ENCODE measurements at regions not wholly inside any gene's neighbourhood (a gene's known extent, or its start where the extent isn't known, plus 50 kb on each side); places are given as distances from the start of the nearest gene placed in this dataset.

GRCh38 chr5:26231316-26231715 lies 807.1 kb downstream of the CDH9 start:
- Histone ChIP-seq H3K27me3 (ENCODE audit: insufficient read depth, low read length) (no peaks in the 10 kb centered on the region), H3K9ac (ENCODE audit: low read depth, low read length) (no peak overlapping the region), H3K4me1 (ENCODE audit: insufficient read depth, low read length) (no peaks in the 10 kb centered on the region), H3K27ac (ENCODE audit: low read depth, low read length) (no peak overlapping the region), H3K9me3 (ENCODE audit: insufficient read depth, low read depth, low read length) (no peaks in the 10 kb centered on the region), H3K36me3 (ENCODE audit: insufficient read depth, low read length) (no peaks in the 10 kb centered on the region), H3K4me3 (ENCODE audit: low read length) (no peak overlapping the region)
- whole genome bisulfite sequencing: 94% methylated on average over 9 of the region's 9 CpGs

- 95% methylated on average over 8 of the region's 8 CpGs for WGBS
Measured at GRCh38 chr5:26229848-26230247, 808.5 kb downstream of the CDH9 start.

GRCh38 chr5:26227245-26227644 lies 811.1 kb downstream of the CDH9 start:
- Histone ChIP-seq H3K27me3 (ENCODE audit: insufficient read depth, low read length) (no peaks in the 10 kb centered on the region), H3K4me3 (ENCODE audit: low read length) (no peak overlapping the region), H3K4me1 (ENCODE audit: insufficient read depth, low read length) (no peaks in the 10 kb centered on the region), H3K36me3 (ENCODE audit: insufficient read depth, low read length) (no peaks in the 10 kb centered on the region), H3K9ac (ENCODE audit: low read depth, low read length) (no peak overlapping the region), H3K27ac (ENCODE audit: low read depth, low read length) (no peak overlapping the region), H3K9me3 (ENCODE audit: insufficient read depth, low read depth, low read length) (peaks cover 7% of the 10 kb centered on the region; the same call in 1 of the 2 replicates)
- WGBS: 91% methylated on average over 6 of the region's 6 CpGs

More at GRCh38 chr5:26229848-26230247, 808.5 kb downstream of the CDH9 start:
- H3K4me3 ChIP-seq (ENCODE audit: low read length): no peak overlapping the region
- no peaks in the 10 kb centered on the region for H3K27me3 ChIP-seq (ENCODE audit: insufficient read depth, low read length)
- H3K9ac ChIP-seq (ENCODE audit: low read depth, low read length): no peak overlapping the region
- H3K9me3 ChIP-seq (ENCODE audit: insufficient read depth, low read depth, low read length): peaks cover 6% of the 10 kb centered on the region; the same call in 1 of the 2 replicates
- H3K27ac ChIP-seq (ENCODE audit: low read depth, low read length): no peak overlapping the region
- H3K4me1 ChIP-seq (ENCODE audit: insufficient read depth, low read length): no peaks in the 10 kb centered on the region
- no peaks in the 10 kb centered on the region for H3K36me3 ChIP-seq (ENCODE audit: insufficient read depth, low read length)

- 89% methylated on average over 1 of the region's 2 CpGs for WGBS
- H3K27me3 ChIP-seq (ENCODE audit: insufficient read depth, low read length): no peaks in the 10 kb centered on the region
- no peaks in the 10 kb centered on the region for H3K36me3 ChIP-seq (ENCODE audit: insufficient read depth, low read length)
- no peaks in the 10 kb centered on the region for H3K9me3 ChIP-seq (ENCODE audit: insufficient read depth, low read depth, low read length)
- no peak overlapping the region for H3K9ac ChIP-seq (ENCODE audit: low read depth, low read length)
- H3K4me1 ChIP-seq (ENCODE audit: insufficient read depth, low read length): no peaks in the 10 kb centered on the region
- H3K27ac ChIP-seq (ENCODE audit: low read depth, low read length): no peak overlapping the region
- no peak overlapping the region for H3K4me3 ChIP-seq (ENCODE audit: low read length)
Measured at GRCh38 chr5:26205121-26205520, 833.3 kb downstream of the CDH9 start.

GRCh38 chr5:26193626-26194025 lies 844.8 kb downstream of the CDH9 start:
- Histone ChIP-seq H3K4me3 (ENCODE audit: low read length) (no peak overlapping the region), H3K9ac (ENCODE audit: low read depth, low read length) (no peak overlapping the region), H3K27me3 (ENCODE audit: insufficient read depth, low read length) (no peaks in the 10 kb centered on the region), H3K36me3 (ENCODE audit: insufficient read depth, low read length) (no peaks in the 10 kb centered on the region), H3K9me3 (ENCODE audit: insufficient read depth, low read depth, low read length) (no peaks in the 10 kb centered on the region), H3K27ac (ENCODE audit: low read depth, low read length) (no peak overlapping the region), H3K4me1 (ENCODE audit: insufficient read depth, low read length) (no peaks in the 10 kb centered on the region)
- WGBS: 92% methylated on average over 4 of the region's 5 CpGs

- H3K36me3 ChIP-seq (ENCODE audit: insufficient read depth, low read length): no peaks in the 10 kb centered on the region
- no peak overlapping the region for H3K4me3 ChIP-seq (ENCODE audit: low read length)
- H3K9me3 ChIP-seq (ENCODE audit: insufficient read depth, low read depth, low read length): no peaks in the 10 kb centered on the region
- H3K4me1 ChIP-seq (ENCODE audit: insufficient read depth, low read length): no peaks in the 10 kb centered on the region
- no peak overlapping the region for H3K27ac ChIP-seq (ENCODE audit: low read depth, low read length)
- no peaks in the 10 kb centered on the region for H3K27me3 ChIP-seq (ENCODE audit: insufficient read depth, low read length)
- H3K9ac ChIP-seq (ENCODE audit: low read depth, low read length): no peak overlapping the region
Measured at GRCh38 chr5:26192486-26192885, 845.9 kb downstream of the CDH9 start.

GRCh38 chr5:26181582-26181981 lies 856.8 kb downstream of the CDH9 start:
- H3K27ac ChIP-seq (ENCODE audit: low read depth, low read length): no peak overlapping the region
- H3K36me3 ChIP-seq (ENCODE audit: insufficient read depth, low read length): no peaks in the 10 kb centered on the region
- no peak overlapping the region for H3K9ac ChIP-seq (ENCODE audit: low read depth, low read length)
- no peaks in the 10 kb centered on the region for H3K4me1 ChIP-seq (ENCODE audit: insufficient read depth, low read length)
- H3K4me3 ChIP-seq (ENCODE audit: low read length): no peak overlapping the region
- no peaks in the 10 kb centered on the region for H3K27me3 ChIP-seq (ENCODE audit: insufficient read depth, low read length)
- no CpG with 5 or more reads among the region's 1 CpG for WGBS
- no peaks in the 10 kb centered on the region for H3K9me3 ChIP-seq (ENCODE audit: insufficient read depth, low read depth, low read length)

- Histone ChIP-seq H3K4me1 (ENCODE audit: insufficient read depth, low read length) (no peaks in the 10 kb centered on the region), H3K4me3 (ENCODE audit: low read length) (no peak overlapping the region), H3K27ac (ENCODE audit: low read depth, low read length) (no peak overlapping the region), H3K27me3 (ENCODE audit: insufficient read depth, low read length) (no peaks in the 10 kb centered on the region), H3K9me3 (ENCODE audit: insufficient read depth, low read depth, low read length) (no peaks in the 10 kb centered on the region), H3K9ac (ENCODE audit: low read depth, low read length) (peak overlapping the region; percentile 26; the same call in 1 of the 2 replicates), H3K36me3 (ENCODE audit: insufficient read depth, low read length) (no peaks in the 10 kb centered on the region)
- WGBS: 73% methylated on average over 7 of the region's 7 CpGs
Measured at GRCh38 chr5:26148569-26149107, 889.7 kb downstream of the CDH9 start.

GRCh38 chr5:26143259-26143658 lies 895.1 kb downstream of the CDH9 start:
- Histone ChIP-seq H3K36me3 (ENCODE audit: insufficient read depth, low read length) (no peaks in the 10 kb centered on the region), H3K9me3 (ENCODE audit: insufficient read depth, low read depth, low read length) (no peaks in the 10 kb centered on the region), H3K27ac (ENCODE audit: low read depth, low read length) (no peak overlapping the region), H3K4me3 (ENCODE audit: low read length) (no peak overlapping the region), H3K4me1 (ENCODE audit: insufficient read depth, low read length) (no peaks in the 10 kb centered on the region), H3K9ac (ENCODE audit: low read depth, low read length) (no peak overlapping the region), H3K27me3 (ENCODE audit: insufficient read depth, low read length) (no peaks in the 10 kb centered on the region)
- 80% methylated on average over 1 of the region's 2 CpGs for WGBS

- no peak overlapping the region for H3K4me3 ChIP-seq (ENCODE audit: low read length)
- H3K27ac ChIP-seq (ENCODE audit: low read depth, low read length): no peak overlapping the region
- H3K36me3 ChIP-seq (ENCODE audit: insufficient read depth, low read length): no peaks in the 10 kb centered on the region
- H3K27me3 ChIP-seq (ENCODE audit: insufficient read depth, low read length): no peaks in the 10 kb centered on the region
- H3K4me1 ChIP-seq (ENCODE audit: insufficient read depth, low read length): no peaks in the 10 kb centered on the region
- H3K9ac ChIP-seq (ENCODE audit: low read depth, low read length): no peak overlapping the region
- no peaks in the 10 kb centered on the region for H3K9me3 ChIP-seq (ENCODE audit: insufficient read depth, low read depth, low read length)
- WGBS: 69% methylated on average over 5 of the region's 6 CpGs
Measured at GRCh38 chr5:26121338-26121737, 917.0 kb downstream of the CDH9 start.

GRCh38 chr5:26104175-26104574 lies 934.2 kb downstream of the CDH9 start:
- Histone ChIP-seq H3K4me1 (ENCODE audit: insufficient read depth, low read length) (no peaks in the 10 kb centered on the region), H3K27ac (ENCODE audit: low read depth, low read length) (no peak overlapping the region), H3K36me3 (ENCODE audit: insufficient read depth, low read length) (no peaks in the 10 kb centered on the region), H3K9ac (ENCODE audit: low read depth, low read length) (no peak overlapping the region), H3K9me3 (ENCODE audit: insufficient read depth, low read depth, low read length) (no peaks in the 10 kb centered on the region), H3K4me3 (ENCODE audit: low read length) (no peak overlapping the region), H3K27me3 (ENCODE audit: insufficient read depth, low read length) (no peaks in the 10 kb centered on the region)
- 96% methylated on average over 1 of the region's 2 CpGs for WGBS

GRCh38 chr5:26060212-26060611 lies 978.2 kb downstream of the CDH9 start:
- Histone ChIP-seq H3K9me3 (ENCODE audit: insufficient read depth, low read depth, low read length) (peaks cover under 1% of the 10 kb centered on the region; the same call in 1 of the 2 replicates), H3K36me3 (ENCODE audit: insufficient read depth, low read length) (no peaks in the 10 kb centered on the region), H3K27ac (ENCODE audit: low read depth, low read length) (no peak overlapping the region), H3K4me3 (ENCODE audit: low read length) (no peak overlapping the region), H3K27me3 (ENCODE audit: insufficient read depth, low read length) (no peaks in the 10 kb centered on the region), H3K9ac (ENCODE audit: low read depth, low read length) (no peak overlapping the region), H3K4me1 (ENCODE audit: insufficient read depth, low read length) (no peaks in the 10 kb centered on the region)
- WGBS: no CpG with 5 or more reads among the region's 1 CpG
